ENCODE measurements at regions not wholly inside any gene's neighbourhood (a gene's known extent, or its start where the extent isn't known, plus 50 kb on each side); places are given as distances from the start of the nearest gene placed in this dataset.

GRCh38 chr1:209409780-209410179 is 173.7 kb upstream of the CAMK1G start:
- Mint-ChIP-seq H3K4me3 (ENCODE audit: unreplicated experiment) (no peak overlapping the region), H3K27me3 (ENCODE audit: low read depth) (no peaks in the 10 kb centered on the region), H3K9me3 (ENCODE audit: low read depth) (no peaks in the 10 kb centered on the region), H3K36me3 (ENCODE audit: low read depth) (no peaks in the 10 kb centered on the region), H3K4me1 (ENCODE audit: low read depth) (peaks cover 28% of the 10 kb centered on the region), H3K27ac (ENCODE audit: unreplicated experiment) (peak overlapping the region; percentile 62)
- no peak for DNase-seq (ENCODE audit: low spot score)
- no peak for TF ChIP-seq CTCF (IDR thresholded peaks at IDR 0.05)

GRCh38 chr1:209411491-209411929 is 172.0 kb upstream of the CAMK1G start:
- no peaks in the 10 kb centered on the region for H3K9me3 Mint-ChIP-seq (ENCODE audit: low read depth)
- TF ChIP-seq CTCF (IDR thresholded peaks at IDR 0.05): no peak
- peaks cover 15% of the 10 kb centered on the region for H3K4me1 Mint-ChIP-seq (ENCODE audit: low read depth)
- no peaks in the 10 kb centered on the region for H3K36me3 Mint-ChIP-seq (ENCODE audit: low read depth)
- H3K27me3 Mint-ChIP-seq (ENCODE audit: low read depth): no peaks in the 10 kb centered on the region
- no peak overlapping the region for H3K4me3 Mint-ChIP-seq (ENCODE audit: unreplicated experiment)
- peak overlapping the region; percentile 42 for H3K27ac Mint-ChIP-seq (ENCODE audit: unreplicated experiment)
- DNase-seq (ENCODE audit: low spot score): no peak

- H3K27ac Mint-ChIP-seq (ENCODE audit: unreplicated experiment): no peak overlapping the region
- TF ChIP-seq CTCF (IDR thresholded peaks at IDR 0.05): no peak
Observed at GRCh38 chr1:209412036-209412435, 171.5 kb upstream of the CAMK1G start.

GRCh38 chr1:209412566-209412965 is 170.9 kb upstream of the CAMK1G start:
- Mint-ChIP-seq H3K36me3 (ENCODE audit: low read depth) (no peaks in the 10 kb centered on the region), H3K9me3 (ENCODE audit: low read depth) (no peaks in the 10 kb centered on the region), H3K27ac (ENCODE audit: unreplicated experiment) (no peak overlapping the region), H3K4me1 (ENCODE audit: low read depth) (peaks cover 15% of the 10 kb centered on the region), H3K27me3 (ENCODE audit: low read depth) (no peaks in the 10 kb centered on the region), H3K4me3 (ENCODE audit: unreplicated experiment) (no peak overlapping the region)
- TF ChIP-seq CTCF (IDR thresholded peaks at IDR 0.05): no peak
- no peak for DNase-seq (ENCODE audit: low spot score)

More at GRCh38 chr1:209412036-209412435, 171.5 kb upstream of the CAMK1G start:
- Mint-ChIP-seq H3K36me3 (ENCODE audit: low read depth) (no peaks in the 10 kb centered on the region), H3K4me1 (ENCODE audit: low read depth) (peaks cover 15% of the 10 kb centered on the region), H3K4me3 (ENCODE audit: unreplicated experiment) (no peak overlapping the region), H3K9me3 (ENCODE audit: low read depth) (no peaks in the 10 kb centered on the region), H3K27me3 (ENCODE audit: low read depth) (no peaks in the 10 kb centered on the region)
- DNase-seq (ENCODE audit: low spot score): no peak

- Mint-ChIP-seq H3K36me3 (ENCODE audit: low read depth) (no peaks in the 10 kb centered on the region), H3K27ac (ENCODE audit: unreplicated experiment) (no peak overlapping the region), H3K4me1 (ENCODE audit: low read depth) (peaks cover 15% of the 10 kb centered on the region), H3K27me3 (ENCODE audit: low read depth) (no peaks in the 10 kb centered on the region), H3K9me3 (ENCODE audit: low read depth) (no peaks in the 10 kb centered on the region), H3K4me3 (ENCODE audit: unreplicated experiment) (no peak overlapping the region)
- DNase-seq (ENCODE audit: low spot score): no peak
- TF ChIP-seq CTCF (IDR thresholded peaks at IDR 0.05): no peak
Observed at GRCh38 chr1:209413062-209413461, 170.5 kb upstream of the CAMK1G start.
